Stimulated activated CD8-positive, alpha-beta memory T cell treated with anti-CD3 and anti-CD28 coated beads, Interleukin-7, amount 100 ng/mL, for 24 hours (primary cell): ENCODE measurements at regions not wholly inside any gene's neighbourhood (a gene's known extent, or its start where the extent isn't known, plus 50 kb on each side); places are given as distances from the start of the nearest gene placed in this dataset.

ENCODE experiments used
- DNase-seq: peaks from one replicate; pipeline ENCODE4 v3.0.0-alpha.2; 2020; ENCODE audit warnings: low read depth

DNA sequence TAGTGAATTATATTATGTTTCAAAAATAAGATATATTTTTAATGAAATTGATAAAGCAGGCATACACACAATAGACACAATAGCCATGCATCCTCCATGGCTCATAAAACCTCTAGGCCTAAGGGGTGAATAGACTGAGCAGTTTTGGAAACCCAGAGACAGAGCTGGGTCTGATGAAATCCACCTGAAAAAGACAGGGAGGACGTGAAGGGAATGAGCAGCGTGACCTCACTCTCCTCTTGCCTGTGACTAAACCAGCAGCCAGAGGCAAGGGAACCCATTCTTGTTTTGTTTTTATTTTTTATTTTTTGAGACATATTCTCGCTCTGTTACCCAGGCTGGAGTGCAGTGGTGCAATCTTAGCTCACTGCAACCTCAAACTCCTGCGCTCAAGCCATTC is 424.4 kb upstream of the FAM241A start:
- no peak for DNase-seq

DNA sequence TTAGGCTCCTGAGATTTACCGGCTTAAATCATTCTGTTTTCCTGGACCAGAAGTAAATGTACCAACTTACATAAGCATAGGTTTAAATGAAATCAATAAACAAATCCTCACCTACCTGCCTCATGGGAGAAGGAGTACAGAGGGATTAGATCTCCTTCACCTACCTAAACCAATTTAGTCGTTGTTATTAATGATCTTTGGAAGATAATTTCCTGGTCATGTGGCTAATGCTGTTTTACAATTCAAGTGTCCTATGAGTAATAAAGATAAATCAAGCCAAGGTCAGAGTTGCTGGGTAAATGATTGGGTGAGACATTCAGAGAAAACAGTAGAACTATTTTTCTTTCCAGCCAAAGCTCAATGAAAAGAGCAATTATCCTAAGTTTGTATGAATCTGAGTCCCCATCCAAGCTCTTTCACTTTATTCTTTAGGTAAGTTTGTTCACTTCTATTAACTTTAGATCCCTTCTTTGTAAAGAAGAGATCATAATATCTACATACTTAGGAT is 423.0 kb upstream of the FAM241A start:
- no peak for DNase-seq

DNA sequence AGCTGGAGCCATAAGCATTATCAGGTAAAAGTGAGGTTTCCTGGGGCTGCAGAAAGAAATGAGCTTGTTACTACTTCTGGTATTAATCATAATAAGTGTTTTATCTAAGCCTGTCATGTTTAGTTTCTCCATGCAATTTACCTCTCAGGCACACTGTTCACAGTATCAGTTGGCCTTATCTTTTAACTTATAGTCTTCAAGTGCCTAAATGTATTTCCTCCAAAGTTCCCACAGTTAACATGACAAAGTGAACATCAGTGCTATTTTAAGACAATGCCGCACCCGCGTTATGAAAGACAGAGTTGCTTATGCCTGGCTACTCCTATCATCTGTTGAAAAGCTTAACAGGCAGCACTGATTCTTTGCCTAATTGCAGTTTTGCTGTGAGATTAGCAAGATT is 408.7 kb upstream of the FAM241A start:
- DNase-seq, result no peak

DNA sequence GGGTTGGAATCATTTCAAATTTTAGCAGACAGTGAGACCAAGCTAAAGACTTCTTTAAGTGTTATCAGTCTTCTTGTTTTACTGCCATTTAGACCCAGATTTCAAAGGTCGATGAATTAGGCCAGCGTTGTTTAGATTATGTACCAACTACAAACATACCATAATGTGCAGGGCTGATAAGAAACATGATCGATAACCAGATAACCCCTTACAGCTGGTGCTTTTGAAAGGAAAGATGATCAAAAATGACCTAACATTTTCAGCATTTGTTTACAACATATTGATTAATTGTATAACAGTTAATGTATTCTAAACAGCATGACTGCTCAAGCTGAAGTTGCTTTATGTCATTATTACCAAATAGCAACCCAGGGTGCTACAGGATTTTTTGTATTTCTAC is 400.4 kb upstream of the FAM241A start:
- no peak for DNase-seq

DNA sequence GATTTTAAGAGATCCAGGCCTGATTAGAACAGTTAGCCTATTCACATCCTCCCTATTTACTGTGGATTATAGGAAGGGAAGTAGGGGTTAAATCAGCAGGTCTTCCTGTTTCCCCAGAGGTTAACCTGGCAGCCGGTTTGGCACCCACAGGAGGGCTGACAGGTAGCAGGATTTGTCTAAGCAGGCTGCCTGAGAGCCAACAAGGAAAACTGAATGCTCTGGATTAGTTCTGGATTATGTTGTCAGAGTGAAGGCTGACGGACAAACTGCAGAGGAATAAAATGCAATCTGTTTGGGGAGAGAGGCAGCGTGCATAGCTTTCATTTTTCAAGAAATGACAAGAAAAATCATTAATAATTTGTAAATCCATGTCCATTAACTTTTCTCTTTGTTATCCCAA is 397.1 kb upstream of the FAM241A start:
- no peak for DNase-seq

DNA sequence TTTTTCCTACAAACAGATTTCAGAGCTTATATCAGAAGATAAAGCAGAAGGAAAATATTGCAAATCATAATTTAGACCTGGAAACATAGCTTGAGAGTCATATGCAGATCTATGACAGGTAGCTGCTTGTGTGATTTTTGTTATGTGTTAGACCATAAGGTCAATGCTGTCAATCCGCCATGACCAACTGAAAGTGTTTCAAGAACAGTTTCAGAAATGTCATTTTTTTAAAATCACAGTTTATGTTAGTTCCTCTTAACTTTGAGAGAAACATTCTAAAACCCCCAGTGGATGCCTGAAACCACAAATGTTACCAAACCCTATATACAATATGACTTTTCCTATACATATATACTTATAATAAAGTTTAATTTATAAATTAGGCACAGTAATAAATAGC is 391.3 kb upstream of the FAM241A start:
- DNase-seq, result no peak

DNA sequence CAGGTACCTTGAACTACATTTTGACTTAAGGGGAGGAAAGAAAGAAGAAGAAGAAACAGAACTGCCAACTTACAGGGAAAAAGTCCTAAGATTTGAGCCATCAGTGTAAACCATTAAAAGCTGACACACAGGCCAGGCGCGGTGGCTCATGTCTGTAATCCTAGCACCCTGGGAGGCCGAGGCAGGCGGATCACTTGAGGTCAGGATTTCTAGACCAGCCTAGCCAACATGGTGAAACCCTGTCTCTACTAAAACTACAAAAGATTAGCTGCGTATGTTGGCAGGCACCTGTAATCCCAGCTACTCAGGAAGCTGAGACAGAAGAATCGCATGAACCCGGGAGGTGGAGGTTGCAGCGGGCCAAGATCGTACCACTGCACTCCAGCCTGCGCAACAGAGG is 389.7 kb upstream of the FAM241A start:
- no peak for DNase-seq

DNA sequence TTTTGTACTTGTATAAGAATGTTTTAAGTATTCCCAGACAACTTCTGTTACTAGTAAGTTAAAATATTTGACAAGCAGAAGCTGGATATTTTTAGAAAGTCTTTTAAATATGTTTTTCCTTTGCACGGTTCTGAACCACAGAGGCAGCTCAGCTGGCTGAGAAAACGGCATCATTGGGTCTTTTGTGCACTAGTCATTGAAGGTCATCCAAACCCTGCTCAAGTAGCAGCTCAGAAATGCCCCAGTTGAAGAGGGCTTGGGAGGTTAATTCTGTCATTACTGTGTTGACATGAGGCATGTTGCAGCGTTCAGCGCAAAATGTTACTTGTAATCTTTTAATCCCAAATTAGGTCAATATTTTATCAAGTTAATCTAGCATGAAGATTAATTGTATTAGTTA is 383.7 kb upstream of the FAM241A start:
- no peak for DNase-seq

DNA sequence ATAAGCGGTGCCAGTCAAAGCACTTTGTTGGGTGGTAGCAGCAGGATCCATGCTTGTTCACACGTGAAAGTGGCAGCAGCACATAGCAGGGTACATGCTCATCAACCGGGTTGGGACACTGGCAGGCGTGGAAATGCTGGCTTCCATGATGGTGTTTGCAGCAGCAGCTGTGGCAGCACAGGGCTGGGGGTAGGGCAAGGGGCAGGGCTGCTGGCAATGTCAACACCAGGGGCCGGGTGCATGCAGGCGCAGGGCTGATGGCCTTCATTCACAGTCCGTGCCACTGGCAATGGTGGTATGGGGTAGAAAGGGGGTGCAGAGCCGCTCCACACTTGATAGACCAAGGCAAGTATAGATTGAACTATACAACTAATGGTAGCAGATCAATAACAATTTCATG is 374.7 kb upstream of the FAM241A start:
- DNase-seq, result no peak

DNA sequence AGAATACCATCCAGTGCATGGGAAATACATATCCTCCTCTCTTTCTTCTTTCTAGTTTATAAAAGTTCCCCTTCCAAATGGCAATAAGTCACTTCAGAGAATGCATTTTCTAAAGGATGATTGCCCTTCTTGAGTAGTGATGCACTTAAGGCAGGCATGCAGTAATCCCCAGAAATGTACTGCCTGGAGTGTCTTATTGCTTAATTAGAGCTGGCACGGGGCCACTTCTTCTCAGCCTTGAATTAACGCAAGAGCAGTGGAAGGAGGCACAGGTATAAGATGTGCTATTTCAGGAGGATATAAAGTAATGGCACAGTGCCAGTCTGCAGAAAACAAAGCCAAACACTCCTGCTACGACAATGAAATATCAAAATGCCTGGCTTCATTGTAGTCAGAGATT is 371.4 kb upstream of the FAM241A start:
- DNase-seq, result no peak

DNA sequence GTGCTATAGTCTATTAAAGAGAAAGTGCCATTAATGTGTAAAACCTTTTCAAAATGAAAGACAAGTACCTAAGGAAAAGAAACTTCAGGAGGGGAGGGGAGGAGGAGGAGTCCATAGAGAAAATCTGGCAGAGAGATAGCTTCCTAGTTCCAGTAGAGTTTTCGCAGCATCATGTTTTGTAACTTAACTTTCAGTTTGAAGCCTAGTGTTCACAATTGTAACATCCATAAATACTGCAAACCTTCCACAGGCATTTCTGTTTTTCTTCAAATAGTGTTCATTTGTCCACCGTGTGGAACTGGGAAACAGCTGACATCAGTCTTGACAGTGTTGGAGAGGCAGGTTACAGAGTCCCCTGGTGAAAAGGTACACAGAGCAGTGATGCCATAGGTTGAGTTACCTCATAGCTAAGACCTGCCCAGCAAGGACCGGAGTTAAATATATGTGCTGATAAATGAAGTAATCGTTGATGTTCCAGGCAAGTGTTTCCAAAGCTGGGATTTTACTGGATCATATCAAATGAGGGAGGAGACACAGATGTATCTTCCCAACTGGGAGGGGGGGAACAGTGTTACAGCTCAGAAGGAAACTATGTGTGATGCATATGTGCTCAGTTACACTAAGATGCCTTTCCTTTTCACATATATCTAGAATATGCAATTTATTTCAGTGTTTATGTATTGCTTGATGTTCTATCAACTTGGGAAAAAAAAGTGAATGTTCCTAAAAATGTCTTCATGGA is 369.5 kb upstream of the FAM241A start:
- DNase-seq, result no peak

DNA sequence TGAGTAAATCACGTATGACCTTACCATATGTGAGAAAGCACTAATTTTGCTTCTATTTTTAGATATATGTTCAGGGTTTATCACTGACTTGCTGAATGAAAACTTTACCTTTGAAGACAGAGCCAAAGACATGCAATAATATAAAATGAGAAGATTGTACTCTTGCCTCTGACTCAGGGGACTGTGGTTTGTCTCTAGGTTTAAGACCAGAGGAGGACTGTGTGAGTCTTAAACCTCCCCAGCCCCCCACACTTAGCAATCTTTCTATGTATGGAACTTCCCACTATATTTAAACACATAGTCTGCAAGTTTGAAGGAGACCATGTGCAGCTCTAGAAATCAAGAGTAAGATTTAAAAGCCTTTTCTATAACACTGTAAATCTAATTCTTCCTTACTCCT is 368.7 kb upstream of the FAM241A start:
- DNase-seq, result no peak

DNA sequence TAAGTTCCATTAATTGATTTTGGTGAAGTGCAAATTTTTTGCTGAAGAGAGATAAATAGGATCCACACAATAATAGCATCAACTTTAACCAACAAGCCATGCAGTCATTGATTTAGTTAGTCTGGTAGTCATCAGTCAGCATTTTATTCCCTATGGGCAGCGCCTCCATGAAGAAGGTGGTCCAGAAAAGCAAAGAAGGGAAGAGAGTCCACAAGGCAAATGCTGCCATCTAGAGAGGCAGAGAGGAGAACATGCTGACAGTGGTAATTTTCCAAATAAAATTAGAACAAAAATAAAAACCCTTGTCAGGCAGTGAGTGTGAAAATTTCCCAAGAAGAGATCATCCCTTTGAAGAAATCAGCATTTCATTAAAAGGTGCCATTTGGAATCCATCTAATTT is 366.7 kb upstream of the FAM241A start:
- DNase-seq, result no peak

DNA sequence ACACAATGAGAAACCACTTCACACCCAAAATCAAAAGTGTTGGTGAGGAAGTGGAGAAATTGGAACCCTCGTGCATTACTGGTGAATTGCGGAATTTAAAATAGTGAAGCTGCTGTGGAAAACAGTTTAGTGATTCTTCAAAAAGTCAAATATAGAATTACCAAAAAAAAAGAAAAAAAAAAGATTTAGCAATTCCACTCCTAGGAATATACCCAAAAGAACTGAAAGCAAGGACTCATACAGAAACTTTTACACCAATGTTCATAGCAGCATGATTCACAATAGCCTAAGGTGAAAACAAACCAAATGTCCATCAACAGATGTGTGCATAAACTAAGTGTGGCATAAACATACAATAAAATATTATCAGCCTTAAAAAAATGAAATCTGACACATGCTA is 364.3 kb upstream of the FAM241A start:
- no peak for DNase-seq

DNA sequence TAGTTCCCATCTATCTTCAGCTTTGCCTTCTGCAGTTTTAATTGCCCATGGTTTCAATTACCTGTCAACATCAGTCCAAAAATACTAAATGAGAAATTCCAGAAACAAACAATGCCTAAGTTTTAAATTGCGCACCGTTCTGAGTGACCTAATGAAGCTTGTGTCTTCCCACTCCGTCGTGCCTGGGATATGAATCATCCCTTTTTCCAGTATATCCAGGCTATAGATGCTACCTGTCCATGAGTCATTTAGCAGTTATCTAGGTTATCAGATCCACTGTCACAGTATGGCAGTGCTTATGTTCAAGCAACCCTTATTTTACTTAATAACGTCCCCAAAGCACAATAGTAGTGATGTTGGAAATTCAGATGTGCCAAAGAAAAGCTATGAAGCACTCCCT is 363.6 kb upstream of the FAM241A start:
- no peak for DNase-seq

DNA sequence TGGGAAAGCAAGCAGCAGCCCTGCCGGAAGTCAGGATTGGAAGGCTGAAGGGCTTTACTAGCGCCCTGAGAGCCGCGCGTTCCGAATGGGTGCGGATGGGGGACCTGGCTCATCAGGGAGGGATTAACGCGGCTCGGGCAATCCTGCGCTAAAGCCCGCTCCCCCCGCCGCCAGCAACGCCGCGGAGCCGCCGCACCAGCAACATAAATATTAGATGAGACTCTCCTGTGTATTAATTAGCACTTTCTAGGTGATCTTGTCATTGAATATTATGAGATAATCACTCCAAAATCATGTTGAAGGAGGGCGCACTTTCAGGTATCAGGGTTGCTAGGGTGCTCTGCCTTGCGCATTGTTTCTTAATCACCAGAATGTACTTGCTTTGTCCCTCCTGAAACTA is 357.2 kb upstream of the FAM241A start:
- no peak for DNase-seq

DNA sequence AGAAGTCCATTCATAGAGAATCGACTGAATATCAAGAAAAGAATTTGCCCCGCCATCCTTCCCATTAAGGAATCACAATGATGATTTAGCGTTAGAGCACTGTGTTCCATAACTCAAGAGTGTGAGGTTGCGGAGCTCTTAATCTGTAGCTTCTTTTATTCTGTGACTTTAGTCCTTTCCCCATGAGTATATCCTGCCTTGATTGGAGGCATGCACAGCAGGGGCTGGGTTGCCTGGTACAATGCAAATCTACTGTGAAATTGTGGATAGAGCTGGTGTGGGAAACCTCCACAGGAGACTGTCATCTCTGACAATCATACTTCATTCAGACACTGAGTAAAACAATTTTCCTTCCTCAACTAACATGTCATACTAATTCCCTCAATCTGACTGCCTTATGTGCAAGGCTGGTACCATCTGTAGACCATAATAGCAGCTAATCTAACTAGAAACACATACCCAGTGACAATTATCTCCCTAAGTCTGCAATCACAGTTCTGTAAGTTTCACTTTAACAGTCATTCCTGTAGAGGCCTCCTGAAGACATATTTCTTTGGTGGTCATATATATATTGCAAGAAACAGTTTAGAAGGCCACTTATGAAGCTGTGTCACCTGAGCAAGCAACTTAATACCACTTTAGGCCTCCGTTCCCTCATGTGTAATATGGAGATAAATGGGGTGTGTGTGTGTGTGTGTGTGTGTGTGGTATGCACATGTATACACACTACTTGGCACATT is 355.2 kb upstream of the FAM241A start:
- no peak for DNase-seq

DNA sequence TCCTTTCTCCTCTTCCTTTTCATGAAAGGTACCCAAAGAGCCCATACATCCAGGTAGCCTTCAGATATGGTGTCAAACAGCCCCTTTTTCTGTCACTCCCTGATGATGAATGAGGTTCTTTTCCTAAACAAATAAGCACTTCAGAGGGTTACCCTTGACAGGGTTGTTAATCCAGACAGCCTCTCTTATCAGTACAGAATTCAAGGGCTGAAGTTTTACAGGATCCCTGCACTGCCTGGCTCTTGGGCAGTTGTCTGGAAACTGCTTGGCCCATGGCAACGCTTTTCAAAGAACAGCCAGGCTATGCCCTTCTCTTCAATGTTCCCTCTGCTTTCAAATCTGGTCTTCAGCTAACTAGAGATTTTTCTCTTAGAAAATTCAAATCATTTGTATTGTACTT is 352.6 kb upstream of the FAM241A start:
- DNase-seq, result no peak

DNA sequence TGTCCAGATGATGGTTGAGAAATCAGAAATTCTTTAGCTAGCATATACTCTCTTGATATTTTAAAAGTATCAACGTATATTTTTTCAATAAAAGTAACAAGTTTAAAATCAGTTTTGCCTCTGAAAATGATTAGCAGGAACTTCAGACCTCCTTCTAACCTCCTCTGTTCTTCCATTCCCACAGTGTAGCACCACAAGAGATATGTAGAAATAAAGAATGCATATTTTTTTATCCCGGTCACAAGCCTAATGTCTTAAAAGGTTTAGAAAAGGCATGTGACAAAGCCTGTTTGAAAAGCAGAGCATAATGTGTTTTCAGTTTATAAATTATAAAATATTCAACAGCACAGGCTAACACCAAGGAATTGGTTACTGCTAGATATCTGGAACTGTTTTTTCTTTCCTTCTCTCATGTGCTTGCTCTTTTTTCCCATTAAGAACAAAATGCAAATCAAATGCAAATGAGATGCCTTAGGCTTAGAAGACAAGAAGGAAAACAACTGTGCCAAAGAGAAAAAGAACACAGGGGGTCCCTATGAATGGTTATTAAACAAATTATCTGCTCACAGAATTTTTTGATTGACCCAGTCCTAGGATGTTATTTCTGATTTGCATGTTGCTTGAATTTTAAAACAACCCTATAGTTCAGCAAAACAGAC is 351.7 kb upstream of the FAM241A start:
- DNase-seq, result no peak

DNA sequence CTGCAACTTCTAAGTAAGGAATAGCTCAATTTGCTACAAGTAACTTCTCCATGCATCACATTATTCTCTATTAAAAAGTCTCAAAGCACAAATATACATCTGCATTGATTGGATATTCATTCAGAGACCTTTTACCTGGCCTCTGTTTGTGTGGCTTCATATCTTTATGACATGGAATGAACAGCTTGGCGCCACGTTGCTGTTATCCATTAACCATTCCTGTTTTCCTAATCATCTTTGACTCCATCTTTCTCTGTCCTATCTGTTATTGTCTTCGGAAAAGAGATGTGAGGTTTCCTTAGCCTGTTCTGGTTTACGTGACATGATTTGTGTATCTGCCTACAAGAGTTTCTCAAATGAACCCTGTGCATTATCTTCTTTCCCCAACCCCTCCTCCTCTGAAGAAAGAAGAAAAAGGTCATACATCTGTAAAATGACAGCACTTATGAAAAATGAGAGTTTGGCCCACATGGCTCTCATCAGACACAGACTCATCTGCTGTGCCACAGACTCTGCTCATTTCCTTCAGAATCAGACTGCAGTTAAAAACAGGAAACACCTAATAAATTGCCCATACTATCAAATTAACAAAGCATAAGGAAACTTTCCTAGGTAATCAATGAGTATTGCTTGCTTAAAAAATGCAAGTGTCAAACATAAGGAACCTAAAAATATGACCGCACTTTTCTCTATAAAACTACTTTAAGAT is 347.6 kb upstream of the FAM241A start:
- no peak for DNase-seq

DNA sequence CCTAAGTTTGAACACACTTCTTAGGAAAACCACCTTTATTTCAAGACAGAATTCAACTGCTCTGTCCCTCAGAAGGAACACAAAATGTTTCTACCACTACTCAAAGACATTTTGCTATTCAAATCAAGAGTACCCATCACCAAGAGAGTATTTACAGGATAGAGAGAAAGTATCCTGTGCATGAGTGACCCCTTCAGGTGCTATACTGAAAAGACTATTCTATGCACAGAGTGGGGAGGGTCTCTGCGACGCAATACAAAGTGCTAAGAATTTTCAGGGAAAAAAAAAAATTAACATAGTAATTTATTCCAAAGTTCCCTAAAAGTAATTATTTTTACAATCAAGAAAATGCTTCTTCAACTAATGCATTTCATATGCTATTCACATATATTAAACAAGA is 346.4 kb upstream of the FAM241A start:
- no peak for DNase-seq

DNA sequence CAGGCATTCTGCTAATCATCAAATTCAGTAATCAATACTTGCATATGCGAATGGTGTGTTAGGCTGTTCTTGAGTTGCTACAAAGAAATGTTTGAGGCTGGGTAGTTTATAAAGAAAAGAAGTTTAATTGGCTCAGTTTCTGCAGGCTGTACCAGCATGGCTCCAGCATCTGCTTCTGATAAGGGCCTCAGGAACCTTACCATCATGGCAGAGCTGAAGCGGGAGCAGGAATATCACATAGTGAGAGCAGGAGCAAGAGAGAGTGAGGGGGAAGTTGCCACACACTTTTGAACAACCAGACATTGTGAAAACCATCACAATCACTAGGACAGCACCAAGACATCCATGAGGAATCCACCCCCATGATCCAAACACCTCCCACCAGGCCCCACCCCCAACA is 344.7 kb upstream of the FAM241A start:
- no peak for DNase-seq

DNA sequence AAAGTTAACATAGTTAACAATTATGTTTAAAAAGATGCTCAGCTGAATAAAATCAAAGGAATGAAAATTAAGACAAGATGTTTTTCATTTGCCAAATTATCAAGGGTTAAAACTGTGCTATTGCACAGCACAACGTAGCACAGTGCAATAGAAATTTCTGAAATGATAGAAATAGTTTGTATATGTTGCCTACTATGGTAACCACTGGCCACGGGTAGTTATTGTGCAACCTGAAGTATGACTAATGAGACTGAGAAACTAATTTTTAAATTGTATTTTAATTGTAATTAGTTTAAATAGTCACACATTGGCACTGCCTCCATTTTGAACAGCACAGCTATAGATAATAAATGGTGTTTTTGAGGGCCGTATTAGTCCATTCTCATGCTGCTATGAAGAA is 343.1 kb upstream of the FAM241A start:
- DNase-seq, result no peak
